CD4-positive, alpha-beta T cell treated with Interleukin-1 beta for 1 hour (primary cell): ENCODE measurements at regions not wholly inside any gene's neighbourhood (a gene's known extent, or its start where the extent isn't known, plus 50 kb on each side); places are given as distances from the start of the nearest gene placed in this dataset.
"Not testable (repeated sequence)": the region's sequence is repeated elsewhere in the genome, so short reads cannot be mapped to it uniquely, and the experiment has no call there.

Source experiments
- DNase-seq, 2 donors: peaks; one replicate each; pipeline ENCODE4 v3.0.0-alpha.2; 2020 to 2022

DNA sequence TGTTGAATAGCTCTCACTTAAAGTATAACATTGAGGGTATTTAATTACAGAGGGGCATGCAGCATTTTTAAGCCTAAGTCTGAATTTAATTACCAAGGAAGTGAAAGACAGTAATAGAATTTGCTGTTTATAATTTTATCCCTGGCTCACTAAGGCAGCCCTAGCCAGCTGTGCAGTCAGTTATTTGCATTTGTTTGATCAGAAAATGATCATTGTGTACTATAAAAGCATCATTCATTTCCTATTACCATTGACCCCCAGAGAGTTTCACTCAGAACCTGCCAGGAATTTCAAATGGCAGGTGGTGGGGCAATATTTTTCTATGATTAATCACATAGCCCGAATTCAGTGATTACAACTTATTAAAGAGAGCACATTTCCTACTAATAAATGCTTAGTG, 277.1 kb upstream of the KAZN start:
- DNase-seq: no peak

DNA sequence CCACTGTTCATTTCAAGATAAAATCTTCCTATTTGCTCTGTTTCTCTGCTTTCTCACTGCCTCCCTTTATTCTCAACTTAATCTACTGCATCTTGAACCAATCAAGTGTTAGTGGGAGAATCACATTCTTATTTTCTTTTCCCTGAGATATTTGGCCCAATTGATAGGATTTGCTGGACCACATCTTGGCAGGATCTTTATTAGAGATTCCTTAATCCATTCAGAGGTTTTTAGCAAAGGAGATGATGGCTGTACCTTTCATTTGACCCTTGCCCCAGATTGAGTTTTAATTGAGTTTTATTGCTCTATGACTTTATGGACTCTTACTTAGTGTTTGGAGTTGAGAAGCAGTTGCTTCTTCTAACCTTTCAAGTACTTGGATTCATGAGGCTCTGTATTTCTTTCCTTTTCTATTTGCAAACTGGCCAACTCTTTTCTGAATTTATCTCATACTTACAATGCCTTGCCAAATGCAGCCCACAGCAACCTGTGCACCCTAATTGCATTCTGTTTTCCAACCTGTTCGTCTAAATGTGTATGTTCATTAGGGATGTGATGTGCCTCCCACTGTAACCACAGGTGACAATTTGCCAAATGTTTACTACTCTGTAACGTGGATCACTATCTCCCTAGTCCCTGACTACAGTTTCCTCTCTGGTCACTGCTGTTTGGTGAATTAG, 274.8 kb upstream of the KAZN start:
- DNase-seq: no peak

DNA sequence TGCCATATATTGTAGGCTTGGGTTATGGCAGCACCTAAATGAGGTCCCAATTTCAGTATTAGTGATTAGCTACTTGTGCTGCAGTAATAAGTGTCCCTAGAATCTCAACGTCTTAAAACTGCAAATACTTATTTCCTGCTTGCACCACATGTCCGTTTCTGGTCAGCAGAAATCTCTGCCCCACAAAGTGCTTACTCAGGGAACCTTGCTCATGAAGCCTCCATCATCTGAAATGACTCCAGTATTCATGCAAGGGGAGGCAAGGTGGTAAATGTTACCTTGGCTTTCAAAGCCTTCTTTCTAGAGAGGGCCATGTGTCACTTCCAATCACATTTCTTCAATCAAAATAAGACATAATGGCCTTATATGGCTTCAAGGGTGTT, 274.2 kb upstream of the KAZN start:
- DNase-seq: no peak

DNA sequence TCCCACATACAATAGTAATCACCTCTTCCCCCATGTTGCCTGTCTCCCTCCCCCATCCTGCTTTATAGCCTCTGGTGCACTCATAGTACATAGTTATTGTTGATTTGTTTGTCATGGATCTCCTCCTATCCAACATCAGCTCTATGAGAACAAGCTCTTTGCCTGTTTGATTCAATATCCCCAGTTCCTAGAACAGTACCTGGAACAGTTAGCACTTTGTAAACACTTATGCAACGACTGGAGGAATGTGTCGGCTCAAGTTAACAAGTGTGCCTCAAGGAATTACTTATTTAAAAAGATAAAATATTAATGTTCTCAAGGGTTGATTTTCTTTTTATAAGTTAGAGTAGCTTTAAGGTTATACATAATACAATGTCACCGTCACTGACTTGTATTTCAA, 271.6 kb upstream of the KAZN start:
- no peak for DNase-seq

DNA sequence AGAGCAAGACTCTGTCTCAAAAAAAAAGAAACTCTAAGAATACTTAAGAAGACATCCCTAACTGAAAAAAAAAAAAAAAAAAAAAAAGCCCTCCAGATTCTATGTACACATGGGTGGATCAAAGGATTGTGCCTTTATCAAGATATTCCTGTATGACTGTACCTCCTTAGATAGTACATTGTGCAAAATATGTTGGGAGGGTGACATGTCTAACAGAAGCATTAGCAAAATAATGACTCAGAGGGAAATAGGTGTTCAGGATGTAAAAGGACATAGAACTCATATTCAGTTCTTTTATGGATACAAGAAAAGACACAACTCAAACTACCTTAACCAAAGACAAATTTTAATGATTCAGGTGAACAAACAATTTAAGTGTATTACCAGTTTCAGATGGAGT, 269.8 kb upstream of the KAZN start:
- no peak for DNase-seq

DNA sequence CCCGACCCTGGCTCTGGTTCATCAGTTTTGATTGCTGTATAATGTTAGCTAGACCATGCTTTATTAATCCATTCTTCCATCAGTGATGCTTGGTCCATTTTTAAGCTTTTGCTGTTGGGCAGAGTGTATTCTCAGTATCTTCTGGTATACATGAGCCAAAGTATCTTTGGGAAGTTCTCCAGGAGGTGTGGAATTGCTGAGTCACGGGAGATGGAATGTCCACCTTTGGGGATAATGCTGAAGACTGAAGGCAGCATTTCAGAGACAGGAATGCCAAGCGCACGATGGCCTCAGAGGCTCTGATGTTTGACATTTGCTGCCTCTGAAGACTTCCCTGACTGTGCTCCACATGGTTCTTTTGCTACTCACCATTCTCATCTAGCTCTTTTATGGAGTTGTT, 266.3 kb upstream of the KAZN start:
- no peak for DNase-seq

DNA sequence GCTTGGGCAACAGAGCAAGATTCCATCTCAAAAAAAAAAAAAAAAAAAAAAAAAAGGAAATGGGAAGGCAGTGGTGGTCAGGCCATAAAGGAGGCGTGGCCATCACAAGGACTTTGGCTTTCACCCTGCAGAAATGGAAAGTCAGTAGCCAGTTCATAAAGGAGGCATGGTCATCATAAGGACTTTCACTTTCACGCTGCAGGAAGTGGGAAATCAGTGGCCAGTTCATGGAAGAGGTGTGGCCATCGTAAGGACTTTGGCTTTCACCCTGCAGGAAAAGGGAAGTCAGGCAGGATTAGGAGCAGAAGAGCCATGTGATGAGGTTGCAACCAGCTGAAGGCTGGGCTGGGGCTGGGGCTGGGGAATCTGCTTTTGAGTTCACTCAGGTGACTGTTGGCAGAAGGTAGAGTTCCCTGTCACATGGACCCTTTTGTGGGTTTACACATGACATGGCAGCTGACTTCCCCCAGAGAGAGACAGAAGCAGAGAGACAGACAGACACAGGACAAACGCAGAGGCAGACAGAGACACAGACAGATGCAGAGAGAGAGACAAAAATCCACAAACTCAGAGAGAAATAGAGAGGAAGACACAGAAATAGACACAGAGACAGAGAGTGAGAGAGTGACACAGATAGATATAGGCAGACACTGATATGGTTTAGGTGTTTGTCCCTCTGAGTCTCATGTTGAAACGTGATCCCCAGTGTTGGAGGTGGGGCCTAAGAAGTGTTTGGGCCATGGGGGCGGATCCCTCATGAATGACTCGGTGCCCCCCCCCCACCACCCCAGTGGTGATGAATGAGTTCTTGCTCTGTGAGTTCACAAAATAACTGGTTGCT, 263.9 kb upstream of the KAZN start:
- DNase-seq: no peak

DNA sequence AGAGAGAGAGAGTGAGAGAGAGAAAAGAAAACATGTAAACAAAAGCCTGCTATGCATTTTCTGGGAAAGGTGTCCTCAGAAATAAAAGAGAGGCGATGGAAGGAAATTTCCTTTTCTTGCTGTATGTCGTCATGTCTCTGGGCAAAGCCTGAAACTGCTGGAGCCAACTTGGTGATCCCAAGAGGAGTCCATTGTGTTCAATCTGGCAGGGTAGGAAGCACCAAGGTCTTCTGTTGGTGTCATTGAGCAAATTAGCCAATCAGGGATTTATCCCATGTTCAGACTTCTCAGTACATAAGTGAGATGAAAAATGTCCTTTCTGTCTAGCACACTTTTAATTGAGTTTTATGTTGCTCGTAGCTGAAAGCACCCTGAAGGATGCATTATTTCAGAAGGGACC, 260.0 kb upstream of the KAZN start:
- no peak for DNase-seq

DNA sequence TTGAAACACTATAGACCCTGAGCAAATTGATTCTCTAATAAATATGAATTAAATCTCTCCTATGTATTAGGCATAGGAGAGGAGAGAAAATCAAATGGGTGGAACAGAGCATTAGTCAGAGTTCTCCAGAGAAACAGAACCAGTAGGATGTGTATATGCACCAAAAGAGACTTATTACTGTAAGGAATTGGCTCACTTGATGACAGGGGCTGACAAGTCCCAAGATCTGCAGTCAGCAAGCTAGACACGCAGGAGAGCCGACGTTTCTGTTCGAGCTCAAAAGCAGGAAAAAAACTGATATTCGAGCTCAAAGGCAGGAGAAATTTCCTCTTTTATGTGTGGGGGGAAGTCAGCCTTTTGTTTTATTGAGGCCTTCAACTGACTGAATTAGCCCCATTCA, 259.2 kb upstream of the KAZN start:
- no peak for DNase-seq

DNA sequence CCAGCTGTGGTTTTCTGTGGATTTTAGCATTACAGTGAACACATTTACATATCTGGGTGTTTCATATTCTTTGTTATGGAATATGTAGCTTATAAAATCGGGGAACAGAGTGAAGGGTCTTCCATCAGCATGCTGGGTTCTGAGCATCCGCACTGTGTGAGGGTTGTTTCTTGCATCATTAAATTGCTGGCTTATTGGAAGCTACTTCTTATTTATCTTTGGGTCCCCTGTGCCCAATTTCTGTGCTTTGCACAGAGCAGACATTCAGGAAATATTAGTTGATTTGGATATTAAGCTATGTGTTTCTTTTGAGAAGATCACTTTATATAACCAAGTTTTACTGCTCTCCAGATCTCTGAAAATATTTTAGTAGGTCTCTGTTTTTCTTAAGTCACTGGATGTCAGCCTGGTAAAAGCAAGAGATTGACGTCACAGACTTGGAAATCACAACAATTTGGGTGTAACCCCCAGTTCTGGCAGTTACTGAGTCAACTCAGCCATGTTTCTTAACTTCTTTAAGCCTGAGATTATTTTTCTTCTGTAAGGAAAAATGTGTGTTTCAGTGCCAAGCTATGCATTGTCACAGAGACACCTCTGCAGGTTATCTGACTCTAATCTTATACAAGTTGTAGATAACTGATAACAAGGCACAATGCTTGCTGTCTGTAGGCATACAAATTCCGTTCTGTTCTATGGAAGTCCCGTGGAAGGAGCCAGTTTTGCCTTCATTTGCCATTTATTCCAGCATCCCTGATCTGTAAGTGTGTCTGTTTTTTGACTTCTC, 258.3 kb upstream of the KAZN start:
- no peak for DNase-seq

DNA sequence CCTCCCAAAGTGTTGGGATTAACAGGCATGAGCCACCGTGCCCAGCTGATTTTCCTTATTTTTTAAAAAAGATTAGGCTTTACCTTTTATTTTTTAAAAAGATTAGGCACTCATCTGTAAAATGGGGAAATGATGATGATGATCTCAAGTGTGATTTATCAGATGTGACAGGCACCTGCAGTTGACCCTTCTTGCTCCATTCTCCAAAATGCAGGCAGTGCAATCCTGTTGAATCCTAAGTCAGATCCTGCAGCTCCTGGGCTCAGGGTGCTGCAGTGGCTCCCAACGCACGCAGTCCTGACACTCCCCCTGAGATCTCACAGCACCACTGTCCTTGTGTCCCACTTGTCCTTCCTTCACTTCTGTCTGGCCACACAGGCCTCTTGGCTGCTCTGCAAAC, 257.3 kb upstream of the KAZN start:
- no peak for DNase-seq

DNA sequence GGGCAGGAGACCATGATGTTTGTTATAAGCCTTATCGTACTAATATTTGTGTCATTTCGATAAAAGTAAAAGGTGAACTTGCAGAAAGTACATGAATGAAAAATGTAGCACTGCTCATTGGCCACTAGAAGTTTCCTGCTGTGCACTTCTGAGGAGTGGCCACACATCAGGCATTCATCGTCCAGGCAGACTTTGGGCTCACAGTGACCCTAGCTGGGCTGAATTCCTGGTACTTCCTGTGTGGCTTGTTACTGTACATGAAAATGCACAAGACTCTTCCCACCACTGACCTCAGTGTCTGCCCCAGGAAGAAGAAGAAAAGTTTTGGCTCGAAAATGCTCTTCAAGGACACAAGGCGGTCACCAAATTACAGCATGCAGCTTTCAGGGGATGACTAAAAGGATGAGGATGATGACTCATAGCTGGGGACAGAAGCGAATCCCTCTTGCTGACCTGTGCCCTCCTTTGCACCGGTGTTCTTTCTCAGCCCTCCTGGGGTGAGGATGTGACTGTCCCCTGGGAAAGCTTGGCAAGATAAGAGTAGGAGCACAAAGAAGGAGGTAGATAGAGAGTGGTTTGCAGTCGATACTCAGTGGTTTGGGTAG, 252.4 kb upstream of the KAZN start:
- DNase-seq: no peak

DNA sequence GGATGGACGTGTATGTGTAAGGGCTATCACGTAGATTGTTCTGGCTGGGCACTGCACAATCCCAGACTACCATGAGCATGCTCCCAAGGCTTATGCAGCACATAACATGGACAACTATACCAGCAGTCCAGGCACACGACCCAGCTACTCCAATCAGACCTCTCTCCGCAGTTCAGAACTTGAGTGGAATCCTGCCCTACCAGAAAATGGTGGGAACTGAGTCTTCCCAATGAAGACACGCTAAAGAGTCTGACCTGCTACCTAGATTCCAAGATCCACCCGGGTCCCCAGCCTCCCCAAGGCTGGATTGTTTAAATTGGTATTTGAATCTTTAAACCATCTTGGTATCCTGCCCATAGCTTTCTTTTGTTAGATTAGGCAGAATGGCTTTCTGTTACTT, 251.3 kb upstream of the KAZN start:
- DNase-seq: no peak

DNA sequence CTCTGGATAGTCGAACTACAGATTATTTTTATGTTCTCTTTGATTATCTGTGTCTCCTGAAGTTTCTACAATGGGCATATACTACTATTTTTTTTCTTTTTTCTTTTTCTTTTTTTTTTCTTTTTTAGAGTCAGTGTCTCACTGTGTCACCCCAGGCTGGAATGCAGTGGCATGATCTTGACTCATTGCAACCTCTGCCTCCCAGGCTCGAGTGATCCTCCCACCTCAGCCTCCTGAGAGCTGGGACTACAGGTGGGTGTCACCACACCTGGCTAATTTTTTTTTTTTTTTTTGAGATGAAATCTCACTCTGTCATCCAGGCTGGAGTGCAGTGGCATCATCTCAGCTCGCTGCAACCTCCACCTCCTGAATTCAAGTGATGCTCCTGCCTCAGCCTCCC, 250.7 kb upstream of the KAZN start:
- DNase-seq: no peak

DNA sequence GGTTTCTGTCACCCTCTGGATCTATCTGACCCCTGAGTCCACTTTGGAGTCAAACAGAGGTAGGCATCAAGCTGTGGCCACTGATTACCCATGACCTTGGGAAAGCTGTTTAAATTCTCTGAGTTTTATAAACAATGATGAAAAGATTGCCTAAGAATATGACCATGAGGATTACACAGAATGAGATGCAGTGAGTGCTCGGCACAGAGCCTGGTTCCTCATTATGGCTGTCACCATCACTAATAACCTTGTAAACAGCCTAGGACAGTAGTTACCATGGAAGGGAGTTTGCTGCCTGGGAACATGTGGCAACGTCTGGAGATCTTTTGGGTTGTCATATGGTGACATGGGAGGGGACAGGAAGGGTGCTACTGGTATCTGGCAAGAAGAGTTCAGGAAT, 248.3 kb upstream of the KAZN start:
- no peak for DNase-seq

DNA sequence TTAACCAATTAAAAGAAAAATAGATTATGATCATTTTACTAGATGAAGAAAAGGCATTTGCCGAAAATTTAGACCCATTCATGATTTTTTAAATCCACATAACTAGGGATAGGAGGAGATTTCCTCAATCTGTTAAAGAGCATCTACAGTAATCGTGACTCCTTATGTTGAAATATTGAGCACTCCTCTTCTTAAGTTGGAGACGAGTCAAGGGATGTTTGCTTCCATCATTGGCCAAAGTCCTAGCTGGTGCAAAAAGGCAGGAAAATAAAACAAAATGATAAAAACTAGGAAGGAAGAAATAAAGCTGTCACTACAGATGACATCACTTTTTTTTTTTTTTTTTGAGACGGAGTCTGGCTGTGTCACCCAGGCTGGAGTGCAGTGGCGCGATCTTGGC, 245.6 kb upstream of the KAZN start:
- DNase-seq: no peak

DNA sequence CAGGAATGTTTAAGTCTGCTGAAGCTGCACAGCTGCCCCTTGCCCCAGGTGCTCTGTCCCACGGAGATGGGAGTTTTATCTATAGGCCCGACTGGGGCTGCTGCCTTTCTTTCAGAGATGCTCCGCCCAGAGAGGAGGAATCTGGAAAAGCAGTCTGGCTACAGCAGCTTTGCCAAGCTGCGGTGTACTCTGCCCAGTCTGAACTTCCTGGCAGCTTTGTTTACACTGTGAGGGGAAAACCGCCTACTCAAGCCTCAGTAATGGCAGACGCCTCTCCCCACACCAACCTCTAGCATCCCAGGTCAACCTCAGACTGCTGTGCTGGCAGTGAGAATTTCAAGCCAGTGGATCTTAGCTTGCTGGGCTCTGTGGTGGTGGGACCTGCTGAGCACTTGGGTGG, 237.5 kb upstream of the KAZN start:
- DNase-seq: not testable (repeated sequence)

DNA sequence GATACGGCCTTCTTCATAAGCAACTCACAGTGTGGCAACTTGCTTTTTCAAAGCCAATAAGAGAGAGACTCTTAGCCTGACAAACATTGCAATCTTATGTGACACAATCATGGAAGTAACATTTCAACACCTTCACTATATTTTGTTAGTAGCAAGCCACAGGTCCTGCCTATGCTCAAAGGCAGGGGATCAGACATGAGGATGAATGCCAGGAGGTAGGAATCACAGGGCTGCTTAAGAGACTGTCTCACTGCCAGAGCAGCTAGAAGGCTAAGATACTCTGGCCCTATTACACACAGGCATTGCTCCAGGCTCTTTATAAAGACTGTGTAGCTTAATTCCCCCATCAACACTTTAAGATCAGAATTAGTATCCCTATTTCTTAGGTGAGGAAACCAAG, 236.2 kb upstream of the KAZN start:
- no peak for DNase-seq

DNA sequence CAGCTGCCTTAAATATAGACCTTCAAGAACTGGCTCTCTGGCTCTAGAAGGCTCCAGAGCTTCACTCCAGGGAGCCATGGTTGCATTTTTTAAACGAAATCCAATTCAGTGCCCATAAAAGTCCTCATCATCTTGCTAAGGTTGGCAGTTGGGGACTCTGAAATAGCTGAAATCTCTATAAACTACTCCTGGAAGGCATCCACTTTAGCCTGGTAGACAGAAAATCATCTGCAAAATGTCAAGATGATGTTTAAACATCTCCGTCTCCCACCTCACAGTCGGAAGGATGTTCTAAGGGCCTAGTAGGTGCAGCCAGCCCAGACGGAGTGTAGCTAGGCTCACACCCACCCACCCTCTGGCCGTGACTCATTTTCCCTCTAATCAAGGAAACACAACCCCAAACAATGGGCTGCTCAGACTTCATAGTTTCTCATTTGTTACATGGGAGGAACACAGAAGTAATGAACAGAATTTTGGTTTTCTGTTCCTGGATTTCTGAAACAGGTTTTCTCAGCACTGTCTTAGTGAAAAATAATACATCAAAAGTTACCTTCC, 235.4 kb upstream of the KAZN start:
- DNase-seq: no peak

DNA sequence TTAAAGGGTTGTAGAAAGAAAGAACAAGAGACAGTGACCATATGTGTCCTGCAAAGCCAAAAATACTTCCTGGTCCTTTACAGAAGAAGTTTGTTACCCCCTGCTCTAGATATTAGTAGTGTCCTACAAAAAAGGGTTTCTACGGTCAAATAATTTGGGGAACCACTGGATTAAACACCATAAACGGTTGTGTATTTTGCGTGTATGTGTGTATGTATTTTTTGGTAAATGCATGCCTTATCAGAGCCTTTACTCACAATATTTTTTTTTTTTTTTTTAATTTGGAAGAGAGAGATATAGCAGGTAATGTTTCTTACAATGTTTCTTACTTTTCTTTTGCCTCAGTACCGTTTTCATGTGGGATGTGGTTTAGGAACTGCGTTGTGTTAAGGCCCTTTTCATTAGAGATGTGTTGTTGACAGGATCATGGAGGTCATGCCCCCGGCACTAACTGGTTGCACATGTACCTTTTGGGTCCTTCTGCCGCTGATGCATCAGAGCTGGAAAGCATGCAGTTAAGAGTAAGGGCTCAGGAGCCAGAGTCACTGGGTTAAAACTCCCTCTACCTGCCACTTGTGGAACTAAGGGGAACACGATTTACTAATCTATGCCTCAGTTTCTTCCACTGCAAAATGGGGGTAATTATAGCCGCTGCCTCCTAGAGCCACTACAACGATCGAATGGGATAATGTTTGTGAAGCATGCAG, 234.6 kb upstream of the KAZN start:
- DNase-seq: no peak

DNA sequence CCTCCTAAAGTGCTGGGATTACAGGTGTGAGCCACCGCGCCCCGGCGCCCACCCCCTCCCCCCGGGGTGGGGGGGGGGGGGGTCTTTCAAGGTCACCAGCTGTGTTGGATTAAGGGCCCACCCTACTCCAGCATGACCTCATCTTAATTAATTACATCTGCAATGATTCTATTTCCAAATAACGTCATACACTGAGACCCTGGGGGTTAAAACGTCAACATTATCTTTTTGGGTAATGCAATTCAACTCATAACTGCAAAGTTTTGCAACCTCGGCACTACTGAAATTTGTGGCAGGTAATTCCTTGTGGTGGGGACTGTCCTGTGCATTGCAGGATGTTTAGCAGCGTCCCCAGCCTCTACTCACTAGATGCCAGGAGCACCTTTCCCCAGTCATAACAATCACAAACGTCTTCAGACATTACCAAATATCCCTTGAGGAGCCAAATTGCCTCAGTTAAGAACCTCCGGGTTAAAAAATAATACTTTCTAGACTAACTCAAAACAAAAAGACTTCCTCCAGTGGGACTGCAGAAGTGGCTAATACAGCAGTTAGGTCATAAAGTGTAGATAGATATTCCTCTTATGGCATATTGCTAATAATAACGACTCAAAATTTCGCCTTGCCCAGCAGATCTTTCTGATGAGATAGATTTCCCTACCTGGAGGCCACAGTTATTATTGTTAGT, 233.0 kb upstream of the KAZN start:
- no peak for DNase-seq
